Common myeloid progenitor, CD34-positive (primary cell): ENCODE measurements at regions not wholly inside any gene's neighbourhood (a gene's known extent, or its start where the extent isn't known, plus 50 kb on each side); places are given as distances from the start of the nearest gene placed in this dataset.

Experiments used
- CTCF ChIA-PET: fragments of 350-600 bp; sonication (Branson Sonifier 250); formaldehyde crosslinking; loops from one replicate; lab custom pipeline; 2021; ENCODE audit warnings: antibody characterized with exemption; lab: Charles Lee
- POLR2A ChIA-PET: fragments of 350-600 bp; sonication (Branson Sonifier 250); formaldehyde crosslinking; loops from one replicate; lab custom pipeline; 2021; ENCODE audit warnings: antibody characterized with exemption; lab: Charles Lee
- DNase-seq, 3 donors: peaks; one replicate each; pipeline versions ENCODE4 v3.0.0 to v3.0.0-alpha.2; 2013
- H3K27ac ChIP-seq, 2 experiments: 1 replicate in 1 of 2; 2 replicates in 1 of 2; pipeline ENCODE4 v1.7.0; 2013; ENCODE audit warnings: inconsistent platforms in 2 of 2, low read length in 2 of 2, mild to moderate bottlenecking in 2 of 2, low read depth in 1 of 2, moderate library complexity in 1 of 2; ENCODE audit not compliant: severe bottlenecking in 2 of 2, insufficient read depth in 1 of 2, poor library complexity in 1 of 2
- H3K27me3 ChIP-seq, 5 experiments: replicated peaks in 2 of 5; 1 replicate in 3 of 5; 2 replicates in 2 of 5; pipeline versions ENCODE4 v1.6.1 to v1.7.0; 2013; ENCODE audit warnings: low read length in 4 of 5, mild to moderate bottlenecking in 2 of 5, moderate library complexity in 2 of 5, inconsistent platforms in 1 of 5; ENCODE audit not compliant: insufficient read depth in 5 of 5, control insufficient read depth in 4 of 5
- H3K36me3 ChIP-seq, 4 experiments: 1 replicate in 2 of 4; 2 replicates in 2 of 4; pipeline versions ENCODE4 v1.6.1 to v1.7.0; 2013; ENCODE audit warnings: low read length in 3 of 4, control low read depth in 1 of 4, mild to moderate bottlenecking in 1 of 4; ENCODE audit not compliant: control insufficient read depth in 4 of 4, insufficient read depth in 4 of 4
- H3K4me1 ChIP-seq, 4 experiments: 1 replicate in 3 of 4; 2 replicates in 1 of 4; pipeline versions ENCODE4 v1.6.1 to v1.7.1; 2013; ENCODE audit warnings: low read length in 3 of 4, mild to moderate bottlenecking in 3 of 4, control low read depth in 1 of 4, inconsistent platforms in 1 of 4, moderate library complexity in 1 of 4; ENCODE audit not compliant: control insufficient read depth in 4 of 4, insufficient read depth in 4 of 4; ENCODE audit errors: control extremely low read depth in 1 of 4
- H3K4me3 ChIP-seq, 7 experiments: 1 replicate in 4 of 7; 2 replicates in 3 of 7; pipeline versions ENCODE4 v1.5.1 to v1.7.0; 2013; ENCODE audit warnings: mild to moderate bottlenecking in 7 of 7, low read length in 6 of 7, moderate library complexity in 6 of 7, inconsistent platforms in 2 of 7, low read depth in 2 of 7, control low read depth in 1 of 7; ENCODE audit not compliant: insufficient read depth in 4 of 7, control insufficient read depth in 1 of 7; ENCODE audit errors: extremely low read depth in 1 of 7
- H3K9me3 ChIP-seq, 5 experiments: 1 replicate in 4 of 5; 2 replicates in 1 of 5; pipeline versions ENCODE4 v1.6.1 to v1.7.1; 2013; ENCODE audit warnings: low read length in 4 of 5, mild to moderate bottlenecking in 2 of 5, inconsistent platforms in 1 of 5, low read depth in 1 of 5, moderate library complexity in 1 of 5; ENCODE audit not compliant: control insufficient read depth in 4 of 5, insufficient read depth in 2 of 5; ENCODE audit errors: control extremely low read depth in 1 of 5
- WGBS: methylation state at CpG from one replicate; pipeline ENCODE4 v1.1.5; 2013; ENCODE audit not compliant: insufficient coverage; 5-methylcytosine and 5-hydroxymethylcytosine counted together

GRCh38 chr2:18787726-18788125 is 198.4 kb upstream of the NT5C1B start:
- no peak for DNase-seq
- Histone ChIP-seq H3K4me1 (no peaks in the 10 kb centered on the region), H3K27me3 (no peaks in the 10 kb centered on the region), H3K27ac (no peak overlapping the region), H3K36me3 (no peaks in the 10 kb centered on the region), H3K4me3 (no peak overlapping the region), H3K9me3 (peaks cover 0 to 4% (median 0%) of the 10 kb centered on the region in 5 experiments)
- ChIA-PET CTCF (no interaction called here), POLR2A (no interaction called here)
- 100% methylated on average over 1 of the region's 2 CpGs for WGBS

- Histone ChIP-seq H3K36me3 (no peaks in the 10 kb centered on the region), H3K4me1 (no peaks in the 10 kb centered on the region), H3K9me3 (peaks cover 0 to 4% (median 0%) of the 10 kb centered on the region in 5 experiments), H3K27ac (no peak overlapping the region), H3K27me3 (no peaks in the 10 kb centered on the region), H3K4me3 (no peak overlapping the region)
- ChIA-PET POLR2A (no interaction called here), CTCF (no interaction called here)
- DNase-seq, result no peak
- 100% methylated on average over 1 of the region's 2 CpGs for WGBS
These were observed 194.9 kb upstream of the NT5C1B start for GRCh38 chr2:18784245-18784644.

GRCh38 chr2:18781541-18782280 is 192.3 kb upstream of the NT5C1B start:
- 100% methylated on average over 1 of the region's 1 CpG for WGBS
- Histone ChIP-seq H3K9me3 (peaks cover 0 to 4% (median 0%) of the 10 kb centered on the region in 5 experiments), H3K4me1 (no peaks in the 10 kb centered on the region), H3K36me3 (no peaks in the 10 kb centered on the region), H3K4me3 (no peak overlapping the region), H3K27me3 (no peaks in the 10 kb centered on the region), H3K27ac (no peak overlapping the region)
- POLR2A ChIA-PET, result interaction anchor here (0.6 kb wide), 1 partner anchor 28 kb away, joined by 3 read pairs; no protein-coding TSS in a partner anchor
- CTCF ChIA-PET, result no interaction called here
- DNase-seq, result no peak

- H3K27ac ChIP-seq, result no peak overlapping the region
- no peaks in the 10 kb centered on the region for H3K27me3 ChIP-seq
- CTCF ChIA-PET, result interaction anchor here (0.6 kb wide), 1 partner anchor 25 kb away, joined by 3 read pairs; no protein-coding TSS in a partner anchor
- no peaks in the 10 kb centered on the region for H3K36me3 ChIP-seq
- H3K9me3 ChIP-seq, result no peaks in the 10 kb centered on the region
- DNase-seq, result no peak
- POLR2A ChIA-PET, result no interaction called here
- H3K4me3 ChIP-seq, result no peak overlapping the region
- WGBS, result no CpG with 5 or more reads among the region's 2 CpGs
- H3K4me1 ChIP-seq, result no peaks in the 10 kb centered on the region
These were observed 188.0 kb upstream of the NT5C1B start for GRCh38 chr2:18777250-18777812.

GRCh38 chr2:18771212-18771611 is 181.8 kb upstream of the NT5C1B start:
- H3K27ac ChIP-seq, result no peak overlapping the region
- CTCF ChIA-PET, result no interaction called here
- no CpG with 5 or more reads among the region's 1 CpG for WGBS
- POLR2A ChIA-PET, result no interaction called here
- no peaks in the 10 kb centered on the region for H3K4me1 ChIP-seq
- H3K27me3 ChIP-seq, result no peaks in the 10 kb centered on the region
- no peak overlapping the region for H3K4me3 ChIP-seq
- no peak for DNase-seq
- peaks cover 0 to 8% (median 0%) of the 10 kb centered on the region in 5 experiments for H3K9me3 ChIP-seq
- H3K36me3 ChIP-seq, result no peaks in the 10 kb centered on the region

- Histone ChIP-seq H3K27ac (no peak overlapping the region), H3K4me1 (no peaks in the 10 kb centered on the region), H3K27me3 (no peaks in the 10 kb centered on the region), H3K36me3 (no peaks in the 10 kb centered on the region), H3K4me3 (no peak overlapping the region), H3K9me3 (peaks cover 0 to 5% (median 0%) of the 10 kb centered on the region in 5 experiments)
- 75% methylated on average over 1 of the region's 1 CpG for WGBS
- ChIA-PET POLR2A (no interaction called here), CTCF (no interaction called here)
- DNase-seq, result no peak
These were observed 174.0 kb upstream of the NT5C1B start for GRCh38 chr2:18763338-18763737.

- ChIA-PET CTCF (no interaction called here), POLR2A (no interaction called here)
- 67% methylated on average over 1 of the region's 1 CpG for WGBS
- Histone ChIP-seq H3K4me1 (no peaks in the 10 kb centered on the region), H3K36me3 (no peaks in the 10 kb centered on the region), H3K9me3 (peaks cover 0 to 3% (median 0%) of the 10 kb centered on the region in 5 experiments), H3K27ac (no peak overlapping the region), H3K27me3 (no peaks in the 10 kb centered on the region), H3K4me3 (no peak overlapping the region)
- DNase-seq, result no peak
These were observed 173.3 kb upstream of the NT5C1B start for GRCh38 chr2:18762667-18763066.
